GM19351 (cell line): ENCODE measurements at regions not wholly inside any gene's neighbourhood (a gene's known extent, or its start where the extent isn't known, plus 50 kb on each side); places are given as distances from the start of the nearest gene placed in this dataset.
A peak's percentile ranks its signal among the peaks of the same experiment; 100 is the strongest.

Experiments used
- ATAC-seq: cut with Tn5 transposase; IDR thresholded peaks from one replicate; pipeline ENCODE4 v1.9.1; 2021; ENCODE audit warnings: mild to moderate bottlenecking, moderate library complexity; ENCODE audit not compliant: unreplicated experiment

DNA sequence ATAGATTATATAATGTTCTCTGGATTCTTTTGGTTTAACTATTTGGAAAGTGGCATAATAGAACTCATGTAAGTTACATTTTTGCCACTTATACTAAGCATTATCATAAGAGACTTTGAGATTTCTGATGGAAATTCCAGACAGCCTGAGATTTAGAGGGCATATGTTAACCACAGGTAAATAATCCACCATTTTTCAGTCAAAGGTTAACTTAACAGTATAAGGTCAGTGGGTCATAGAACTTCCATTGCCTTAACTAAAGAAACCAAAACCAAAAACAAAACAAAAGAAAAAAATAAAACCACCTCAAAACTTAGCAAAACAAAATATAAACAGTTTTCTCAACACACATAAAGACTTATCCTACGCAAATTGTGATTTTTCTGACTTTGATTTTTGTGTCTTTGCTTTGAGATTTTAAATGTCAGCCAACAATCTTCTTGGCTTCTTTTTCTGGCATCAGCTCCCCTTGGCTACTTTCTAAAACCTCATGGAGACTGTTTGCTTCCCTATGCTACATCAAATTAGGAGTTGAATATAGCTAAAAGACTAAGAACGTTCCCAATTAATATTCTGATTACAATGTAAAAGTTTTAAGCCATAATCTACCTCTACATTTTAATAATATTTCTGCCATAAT, 430.1 kb upstream of the DAB2 start:
- no peak for ATAC-seq

DNA sequence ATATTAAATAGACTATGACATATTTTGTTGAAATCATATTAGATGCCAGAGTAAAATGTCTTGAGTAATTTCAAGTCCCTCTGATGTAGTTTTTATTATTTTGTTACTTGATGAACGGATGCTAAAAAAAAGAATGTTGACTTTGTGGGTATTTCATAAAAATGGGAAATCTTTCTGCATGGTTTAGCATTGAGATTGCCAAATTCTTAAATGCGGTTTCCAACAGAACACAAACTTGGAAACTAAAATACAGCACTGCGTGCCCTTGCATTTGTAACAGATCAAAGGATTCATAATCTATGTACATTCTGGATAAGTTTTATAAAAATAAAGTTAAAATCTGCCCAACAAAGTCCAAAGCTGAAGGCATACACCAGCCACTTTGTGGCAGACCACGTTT, 425.5 kb upstream of the DAB2 start:
- ATAC-seq: no peak

DNA sequence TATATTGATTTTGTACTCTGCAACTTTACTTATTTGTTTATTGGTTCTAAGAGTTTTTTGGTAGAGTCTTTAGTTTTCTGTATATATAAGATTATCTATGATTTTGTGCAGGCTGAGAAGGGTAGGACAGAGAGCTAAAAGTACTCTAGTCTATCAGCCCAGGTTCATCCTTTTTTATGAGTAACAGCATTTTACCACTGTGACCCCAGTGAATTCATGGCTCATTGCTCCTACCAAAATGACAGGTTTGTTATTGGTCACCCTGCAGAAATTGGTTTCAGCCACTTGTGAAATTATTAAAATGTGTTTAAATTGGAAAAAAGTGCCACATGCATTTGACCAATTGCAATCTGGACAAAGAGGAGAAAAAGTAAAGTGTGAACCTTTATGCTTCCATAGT, 421.4 kb upstream of the DAB2 start:
- no peak for ATAC-seq

DNA sequence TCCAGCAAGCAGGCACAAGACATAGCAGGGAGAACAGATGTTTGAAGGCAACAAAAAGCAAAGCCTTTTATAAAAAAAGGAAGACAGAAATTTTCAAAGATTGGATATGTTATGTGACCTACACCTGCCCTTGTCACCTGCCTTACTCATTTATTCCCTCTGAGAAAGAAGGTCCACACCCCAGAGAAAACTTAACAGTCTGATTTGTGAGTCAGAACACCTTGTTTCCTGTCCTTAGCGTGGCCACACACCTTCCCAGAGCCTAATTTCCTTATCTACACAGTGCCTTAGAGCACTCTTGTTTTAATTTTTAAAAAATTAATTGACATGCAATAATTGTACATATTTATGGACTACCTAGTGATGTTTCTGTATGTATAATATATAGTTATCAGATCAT, 419.0 kb upstream of the DAB2 start:
- no peak for ATAC-seq

DNA sequence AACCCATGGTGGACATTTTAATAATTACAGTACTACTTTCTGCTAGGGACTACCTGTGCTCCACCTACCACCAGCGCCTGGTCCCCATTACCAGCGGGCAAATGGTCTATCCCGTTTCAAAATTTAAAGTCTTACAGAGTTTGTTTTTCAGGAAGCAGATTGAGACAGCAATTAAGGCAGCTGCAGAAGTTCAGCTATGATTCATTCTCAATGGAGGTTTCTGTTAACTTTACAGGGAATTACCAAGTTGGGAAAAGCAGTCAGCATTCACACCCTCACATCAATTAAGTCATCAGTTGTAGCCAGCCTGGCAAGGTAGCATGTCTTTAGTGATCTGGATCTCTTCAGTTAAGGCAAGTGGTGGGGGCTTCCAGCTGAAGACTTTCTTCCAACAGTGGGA, 410.6 kb upstream of the DAB2 start:
- no peak for ATAC-seq

DNA sequence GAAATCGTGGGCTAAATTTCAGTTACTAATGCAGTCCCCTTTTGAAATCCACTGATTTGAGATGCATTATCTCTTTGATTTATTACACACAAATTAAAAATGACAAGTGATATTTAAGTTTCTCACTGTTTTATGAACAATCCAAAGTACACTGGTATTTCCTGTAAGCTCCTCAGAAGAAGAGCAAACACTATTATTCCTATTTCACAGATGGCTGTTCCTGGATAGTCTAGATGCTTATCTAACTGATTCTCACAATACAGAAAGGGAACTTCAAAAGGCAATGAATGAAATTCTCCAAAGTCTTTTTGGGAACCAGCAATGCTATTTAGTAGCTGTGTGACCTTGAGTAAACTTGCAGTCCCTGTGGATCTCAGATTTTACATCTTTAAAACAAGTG, 404.7 kb upstream of the DAB2 start:
- no peak for ATAC-seq

DNA sequence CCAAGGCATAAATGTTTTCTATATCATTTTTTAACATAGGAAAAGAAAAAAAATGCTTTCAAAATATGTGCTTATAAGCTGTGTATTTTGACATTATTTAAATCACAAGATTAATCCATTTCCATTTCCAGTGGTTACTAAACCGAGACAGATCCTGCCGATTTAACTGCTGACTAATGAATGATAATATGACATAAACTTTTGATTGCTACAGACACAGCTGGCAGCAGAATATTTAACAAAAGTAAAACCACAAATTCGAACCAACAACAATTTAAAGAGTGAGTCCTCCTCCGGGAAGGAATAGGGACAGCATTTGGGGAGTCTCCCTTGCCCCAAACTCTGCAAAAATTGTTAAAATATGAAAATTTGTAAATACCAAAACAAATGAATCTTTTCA, 401.3 kb upstream of the DAB2 start:
- ATAC-seq: no peak

DNA sequence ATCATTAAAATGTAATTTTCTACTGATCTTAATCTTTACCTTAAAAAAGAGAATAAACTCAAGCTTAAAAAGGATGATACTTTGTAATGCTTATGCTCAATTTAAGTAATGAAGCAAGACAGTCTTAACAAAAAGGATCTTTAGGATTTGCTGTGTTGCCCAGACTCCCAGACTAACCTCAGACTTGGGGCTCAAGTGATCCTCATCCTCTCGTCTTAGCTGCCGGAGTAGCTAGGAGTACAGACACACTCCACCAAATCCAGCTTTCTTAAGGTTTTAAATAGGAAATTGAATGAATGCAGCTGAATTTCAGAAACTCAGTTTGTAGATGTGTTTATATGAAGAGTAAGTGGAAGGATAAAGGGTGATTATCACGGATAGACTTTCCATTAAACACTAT, 400.5 kb upstream of the DAB2 start:
- no peak for ATAC-seq

DNA sequence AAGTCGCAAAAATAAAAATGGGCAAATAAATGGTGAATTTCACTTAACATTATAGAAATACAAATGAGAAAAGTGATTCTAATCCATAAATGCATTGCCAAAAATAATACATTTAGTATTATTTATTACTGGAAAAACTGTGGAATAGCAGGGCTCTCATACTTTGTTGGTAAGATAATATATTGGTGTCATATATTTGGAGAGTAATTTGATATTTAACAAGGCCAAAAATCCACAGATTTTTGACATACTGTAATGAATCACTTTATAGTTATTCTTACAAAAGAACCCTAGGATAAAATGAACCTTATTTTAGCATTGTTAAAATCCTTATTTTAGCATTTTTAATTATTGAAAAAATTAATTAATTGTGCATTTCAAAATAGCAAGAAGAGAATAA, 397.2 kb upstream of the DAB2 start:
- ATAC-seq: no peak

DNA sequence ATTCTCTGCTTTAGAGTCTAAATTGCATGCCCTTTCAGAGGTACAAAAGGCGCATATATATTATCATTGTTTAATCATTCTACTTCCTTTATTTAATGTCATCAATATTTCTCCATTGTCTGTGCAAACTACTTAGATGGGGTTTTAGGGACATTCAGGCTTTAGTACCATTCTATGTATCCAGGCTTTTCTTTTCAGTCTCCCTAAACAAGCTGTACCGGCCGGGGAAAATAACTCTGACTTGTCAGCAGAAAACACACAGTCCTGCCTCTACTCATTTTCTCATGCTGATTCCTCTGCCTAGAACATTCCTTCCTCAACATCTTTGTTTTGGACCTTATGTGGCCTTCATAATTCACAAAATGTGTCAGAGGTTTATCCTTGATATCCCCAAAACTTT, 392.1 kb upstream of the DAB2 start:
- no peak for ATAC-seq

DNA sequence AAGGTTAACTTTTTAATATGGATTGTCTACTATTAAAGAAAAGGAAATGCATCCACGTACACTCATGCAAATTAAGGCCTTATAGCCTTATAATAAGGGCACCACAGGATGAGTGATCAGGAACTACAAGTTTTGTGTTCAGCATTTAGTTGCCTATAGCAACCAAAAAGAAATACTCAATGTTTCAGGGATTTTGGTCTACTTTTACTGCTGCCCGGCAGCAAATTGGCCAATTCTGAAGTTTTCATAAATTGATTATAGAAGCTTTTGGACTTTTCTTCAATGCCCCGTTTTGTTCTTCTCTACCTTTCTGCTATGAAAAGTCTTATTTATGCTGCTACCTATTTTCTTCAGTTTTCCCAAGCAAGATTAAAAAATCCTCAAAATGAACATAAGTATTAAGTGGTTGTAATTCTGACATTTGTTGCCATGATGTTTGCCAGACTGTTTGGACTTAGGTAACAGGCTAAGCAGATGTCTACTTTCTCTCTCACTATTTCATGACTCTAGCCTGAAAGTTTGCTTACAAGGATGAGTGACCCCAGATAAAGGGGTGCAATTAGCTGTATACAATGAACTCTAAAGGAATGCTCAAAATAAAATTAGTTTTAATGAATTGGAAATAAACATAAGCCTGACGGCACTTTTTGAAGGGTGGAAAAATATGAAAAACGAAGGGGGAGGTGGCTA, 391.5 kb upstream of the DAB2 start:
- ATAC-seq: no peak

DNA sequence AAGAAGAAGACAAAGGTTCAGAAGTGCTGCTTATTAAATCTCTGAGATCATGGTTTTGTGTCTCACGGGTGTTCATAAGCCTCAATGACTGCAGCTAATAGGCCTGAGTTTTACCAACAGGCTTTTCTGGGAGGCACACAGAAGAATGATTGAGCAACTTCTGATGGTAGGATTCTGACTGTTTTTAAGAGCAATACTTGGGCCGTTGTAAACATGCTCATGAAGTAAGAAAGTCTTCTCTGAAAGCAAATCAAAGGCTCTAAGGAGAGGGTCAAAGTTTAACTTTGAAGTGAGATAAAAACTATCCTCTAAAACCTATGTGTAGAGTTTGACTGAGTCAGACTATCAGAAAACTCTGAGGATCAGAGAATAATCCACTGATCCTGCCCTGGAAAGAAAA, 390.9 kb upstream of the DAB2 start:
- no peak for ATAC-seq

DNA sequence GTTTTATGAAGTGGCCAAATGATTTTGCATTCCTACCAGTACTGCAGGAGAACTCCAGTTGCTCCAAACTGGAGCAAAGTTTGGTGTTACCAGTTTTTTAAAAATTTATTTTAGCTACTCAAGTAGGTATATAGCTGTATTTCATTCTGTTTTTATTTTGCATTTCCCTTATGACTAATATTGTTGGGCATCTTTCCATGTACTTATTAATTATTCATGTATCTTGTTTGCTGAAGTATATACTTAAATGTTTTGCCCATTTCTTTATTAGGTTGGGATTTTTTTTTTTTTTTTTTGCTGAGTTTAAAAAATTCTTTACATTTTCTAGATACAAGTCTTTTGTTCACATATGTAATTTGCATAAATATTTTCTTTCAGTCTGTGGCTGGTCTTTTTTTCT, 386.6 kb upstream of the DAB2 start:
- ATAC-seq: no peak

DNA sequence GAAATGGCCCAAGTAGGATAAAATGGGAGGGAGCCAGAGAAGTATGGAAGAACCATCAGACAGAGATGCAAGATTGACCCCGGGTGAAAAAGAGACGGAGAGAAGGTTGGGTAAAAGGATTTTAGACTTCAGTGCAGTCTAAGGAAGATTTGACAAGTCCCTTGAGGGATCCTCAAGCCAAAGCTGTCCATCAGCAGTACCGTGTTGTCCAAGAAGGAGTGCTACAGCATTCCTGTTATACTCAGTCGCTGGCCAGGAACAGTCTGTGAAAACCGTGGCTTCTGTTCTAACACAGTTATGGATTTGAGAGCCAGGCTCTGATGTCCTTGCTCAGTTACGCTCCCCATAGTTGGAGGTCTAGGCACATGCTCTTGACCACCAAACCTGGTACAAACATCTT, 383.9 kb upstream of the DAB2 start:
- no peak for ATAC-seq

DNA sequence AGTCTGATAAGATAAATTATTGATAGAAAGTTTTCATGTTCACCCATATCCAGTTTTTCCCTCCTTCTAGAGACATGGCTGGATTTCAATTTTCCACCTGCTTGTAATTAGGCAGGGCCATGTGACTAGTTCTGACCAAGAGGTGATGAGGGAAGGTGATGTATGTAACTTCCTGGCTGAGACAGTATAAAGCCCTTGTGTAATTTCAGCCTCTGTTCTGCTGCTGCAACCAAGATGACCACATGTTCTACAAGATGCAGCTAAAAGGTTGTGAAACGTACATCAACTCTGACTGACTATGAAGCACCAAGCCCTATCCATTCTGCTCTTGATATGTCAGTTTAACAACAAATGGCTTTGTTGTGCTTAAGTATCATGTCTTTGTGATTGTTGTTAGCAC, 376.5 kb upstream of the DAB2 start:
- no peak for ATAC-seq

DNA sequence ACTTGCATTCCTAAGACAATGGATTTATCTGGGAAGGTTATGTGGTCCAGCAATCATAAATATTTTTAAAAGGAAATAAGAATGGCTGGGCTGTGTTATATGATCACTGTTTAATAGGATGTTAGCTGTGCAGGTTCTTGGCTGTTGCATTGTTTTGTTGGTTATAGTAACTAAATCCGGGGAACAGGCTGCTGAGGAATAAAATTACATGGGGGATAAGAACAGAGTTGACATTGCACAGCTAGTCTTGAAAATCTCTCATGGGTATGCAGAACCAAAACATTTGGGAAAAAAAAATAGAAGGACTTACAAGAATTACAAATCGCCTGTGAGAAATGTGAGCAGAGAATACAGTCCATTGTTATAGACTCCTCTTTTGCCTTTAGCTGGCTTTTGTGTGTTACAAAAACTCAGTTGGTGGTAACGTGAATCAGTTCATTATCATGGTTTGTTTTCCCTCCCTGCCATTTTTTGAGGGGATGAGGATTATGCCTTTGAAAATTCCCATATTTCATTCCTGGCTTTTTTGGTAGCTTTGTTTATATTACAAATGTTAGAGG, 375.3 kb upstream of the DAB2 start:
- no peak for ATAC-seq

DNA sequence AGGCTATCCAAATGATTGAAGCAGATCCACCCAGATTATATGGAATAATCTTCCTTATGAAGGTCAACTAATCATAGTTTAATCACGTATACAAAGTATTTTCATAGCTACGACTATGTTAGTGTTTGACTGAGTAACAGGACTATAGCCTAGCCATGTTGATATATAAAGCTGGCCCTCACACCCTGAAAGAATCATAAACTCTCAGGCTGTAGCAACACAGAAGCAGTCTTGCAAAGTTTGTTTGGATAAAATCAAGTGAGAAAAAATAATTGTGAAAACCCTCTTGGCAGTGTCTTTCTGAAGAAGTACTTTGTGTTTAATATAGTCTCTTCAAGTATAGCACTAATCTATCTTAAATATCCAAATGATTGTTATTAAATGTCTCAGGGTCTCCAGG, 374.5 kb upstream of the DAB2 start:
- ATAC-seq: no peak

DNA sequence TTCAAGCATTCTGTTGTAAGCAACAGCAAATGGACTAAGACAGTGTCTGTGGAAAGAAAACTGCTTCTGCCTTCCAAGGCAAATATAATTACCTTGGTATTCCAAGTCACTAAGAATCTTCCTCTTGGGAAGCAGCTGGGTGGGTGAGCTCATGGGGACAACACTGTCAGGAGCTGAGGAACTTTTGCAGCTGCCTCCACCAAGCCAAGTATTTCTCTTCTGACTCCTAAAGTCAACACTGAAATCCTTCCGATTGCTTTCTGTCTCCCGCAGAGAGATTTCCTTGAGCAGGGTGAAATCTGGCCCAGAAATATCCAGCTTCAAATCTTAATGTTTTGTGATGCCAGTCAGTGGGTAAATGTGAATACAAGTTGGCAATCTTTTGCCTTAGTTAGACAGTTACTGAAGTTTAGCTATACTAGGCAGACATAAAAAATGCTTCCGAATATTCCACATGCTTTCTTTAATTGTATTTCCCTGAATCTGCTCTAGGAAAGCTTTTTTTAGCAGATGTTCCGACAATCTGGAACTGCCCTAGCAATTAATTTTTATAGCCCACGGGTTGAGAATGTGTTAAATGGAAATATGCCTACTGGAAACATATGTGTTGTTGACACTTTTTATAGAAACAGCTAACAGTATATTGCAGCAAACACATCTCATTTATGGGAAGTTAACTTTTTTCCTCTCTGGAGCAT, 369.9 kb upstream of the DAB2 start:
- ATAC-seq: no peak

DNA sequence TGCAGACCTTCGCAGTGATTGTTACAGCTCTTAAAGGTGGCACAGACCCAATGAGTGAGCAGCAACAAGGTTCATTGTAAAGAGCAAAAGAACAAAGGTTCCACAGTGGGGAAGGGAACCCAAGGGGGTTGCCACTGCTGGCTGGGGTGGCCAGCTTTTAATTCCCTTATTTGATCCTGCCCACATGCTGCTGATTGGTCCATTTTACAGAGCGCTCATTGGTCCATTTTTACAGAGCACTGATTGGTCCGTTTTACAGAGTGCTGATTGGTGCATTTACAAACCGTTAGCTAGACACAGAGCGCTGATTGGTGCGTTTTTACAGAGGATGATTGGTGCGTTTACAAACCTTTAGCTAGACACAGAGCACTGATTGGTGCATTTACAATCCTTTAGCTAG, 360.6 kb upstream of the DAB2 start:
- no peak for ATAC-seq

DNA sequence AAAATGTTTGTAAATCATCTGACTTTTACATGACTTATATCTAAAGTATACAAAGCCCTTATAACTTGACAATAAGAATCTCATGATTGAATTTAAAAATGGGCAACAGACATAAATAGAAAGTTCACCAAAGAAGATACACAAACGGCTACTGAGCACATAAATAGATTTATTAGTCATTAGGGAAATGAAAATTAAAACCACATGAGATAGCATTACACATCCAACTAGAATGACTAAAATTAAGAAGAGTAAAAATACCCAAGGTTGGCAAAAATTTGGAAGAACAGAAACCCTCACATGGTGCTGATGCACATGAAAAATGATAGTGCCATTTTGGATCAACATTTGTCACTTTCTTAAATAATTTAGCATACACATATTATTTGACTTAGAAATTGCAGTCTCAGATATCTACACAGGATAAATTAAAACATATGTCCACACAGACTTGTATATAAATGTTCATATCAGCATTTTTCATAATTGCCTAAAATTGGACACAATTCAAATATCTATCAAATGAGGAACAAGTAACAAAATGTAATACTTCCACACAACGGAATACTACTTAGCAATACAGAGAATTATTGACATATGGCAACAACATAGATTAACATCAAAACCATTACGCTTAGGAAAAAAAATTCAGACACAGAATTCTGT, 359.1 kb upstream of the DAB2 start:
- ATAC-seq: peak; percentile 79

DNA sequence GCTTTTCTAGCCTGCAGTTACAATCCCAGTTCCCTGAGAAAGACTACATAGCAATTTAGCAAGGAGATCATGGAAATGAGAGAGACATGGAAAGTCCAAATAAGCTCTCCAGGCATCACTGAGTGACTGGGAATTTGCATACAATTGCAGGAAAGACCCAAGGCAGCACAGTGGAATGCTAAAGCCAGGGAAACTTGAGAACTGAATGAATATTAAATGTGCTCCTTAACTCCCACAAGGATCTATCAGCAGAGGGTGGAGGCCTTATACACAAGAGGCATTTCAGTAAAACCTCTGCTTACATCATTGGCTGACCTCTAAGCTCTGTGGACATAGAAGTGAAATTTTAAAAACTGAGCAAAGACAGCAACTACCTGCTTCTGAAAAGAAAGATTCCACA, 355.6 kb upstream of the DAB2 start:
- ATAC-seq: no peak

DNA sequence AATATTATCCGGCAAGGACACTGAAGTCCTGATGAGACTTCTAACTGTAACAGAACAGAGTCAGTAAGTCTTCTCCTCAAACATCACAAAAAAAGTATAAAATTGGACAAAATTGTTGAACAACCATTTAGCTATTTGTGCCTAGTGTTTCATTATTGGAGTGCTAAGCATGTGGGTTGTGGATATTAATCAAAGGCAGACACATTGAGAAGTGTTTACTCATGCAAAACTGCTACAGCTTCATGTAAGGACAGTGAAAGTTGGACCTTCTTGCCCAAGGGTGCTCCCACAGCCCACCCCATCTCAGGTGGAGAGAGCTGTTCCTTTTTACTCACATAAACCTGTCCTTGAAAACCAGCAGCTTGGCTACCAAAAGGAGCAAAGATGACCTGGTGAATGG, 355.1 kb upstream of the DAB2 start:
- ATAC-seq: no peak
